ENCODE measurements at regions not wholly inside any gene's neighbourhood (a gene's known extent, or its start where the extent isn't known, plus 50 kb on each side); places are given as distances from the start of the nearest gene placed in this dataset.
"Not testable (repeated sequence)": the region's sequence is repeated elsewhere in the genome, so short reads cannot be mapped to it uniquely, and the experiment has no call there.

DNA sequence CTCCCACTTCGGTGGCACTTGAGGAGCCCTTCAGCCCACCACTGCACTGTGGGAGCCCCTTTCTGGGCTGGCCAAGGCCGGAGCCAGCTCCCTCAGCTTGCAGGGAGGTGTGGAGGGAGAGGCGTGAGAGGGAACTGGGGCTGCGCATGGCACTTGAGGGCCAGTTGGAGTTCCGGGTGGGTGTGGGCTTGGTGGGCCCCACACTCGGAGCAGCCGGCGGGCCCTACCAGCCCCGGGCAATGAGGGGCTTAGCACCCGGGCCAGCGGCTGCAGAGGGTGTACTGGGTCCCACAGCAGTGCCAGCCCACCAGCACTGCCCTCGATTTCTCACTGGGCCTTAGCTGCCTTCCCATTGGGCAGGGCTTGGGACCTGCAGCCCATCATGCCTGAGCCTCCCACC is 78.8 kb upstream of the TRPC7 start:
- not testable (repeated sequence) for TF ChIP-seq ZNF8 (CRISPR knock-in tag; IDR thresholded peaks at IDR 0.05); ZFP30 (CRISPR knock-in tag; IDR thresholded peaks at IDR 0.05); ARNTL (CRISPR knock-in tag; IDR thresholded peaks at IDR 0.05; ENCODE audit: borderline replicate concordance, low read depth); ZNF565 (CRISPR knock-in tag; conservative IDR thresholded peaks at IDR 0.05; ENCODE audit: low read depth)
- TF ChIP-seq, protein P1, sequence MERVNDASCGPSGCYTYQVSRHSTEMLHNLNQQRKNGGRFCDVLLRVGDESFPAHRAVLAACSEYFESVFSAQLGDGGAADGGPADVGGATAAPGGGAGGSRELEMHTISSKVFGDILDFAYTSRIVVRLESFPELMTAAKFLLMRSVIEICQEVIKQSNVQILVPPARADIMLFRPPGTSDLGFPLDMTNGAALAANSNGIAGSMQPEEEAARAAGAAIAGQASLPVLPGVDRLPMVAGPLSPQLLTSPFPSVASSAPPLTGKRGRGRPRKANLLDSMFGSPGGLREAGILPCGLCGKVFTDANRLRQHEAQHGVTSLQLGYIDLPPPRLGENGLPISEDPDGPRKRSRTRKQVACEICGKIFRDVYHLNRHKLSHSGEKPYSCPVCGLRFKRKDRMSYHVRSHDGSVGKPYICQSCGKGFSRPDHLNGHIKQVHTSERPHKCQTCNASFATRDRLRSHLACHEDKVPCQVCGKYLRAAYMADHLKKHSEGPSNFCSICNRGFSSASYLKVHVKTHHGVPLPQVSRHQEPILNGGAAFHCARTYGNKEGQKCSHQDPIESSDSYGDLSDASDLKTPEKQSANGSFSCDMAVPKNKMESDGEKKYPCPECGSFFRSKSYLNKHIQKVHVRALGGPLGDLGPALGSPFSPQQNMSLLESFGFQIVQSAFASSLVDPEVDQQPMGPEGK (CRISPR knock-in tag; IDR thresholded peaks at IDR 0.05; ENCODE audit: borderline replicate concordance) = not testable (repeated sequence)

Data from SK-N-SH treated with all-trans-retinoic acid at 6 μM for 48 hours (cell line).